ENCODE measurements at regions not wholly inside any gene's neighbourhood (a gene's known extent, or its start where the extent isn't known, plus 50 kb on each side); places are given as distances from the start of the nearest gene placed in this dataset.
A peak's percentile ranks its signal among the peaks of the same experiment; 100 is the strongest.
"Not testable (repeated sequence)": the region's sequence is repeated elsewhere in the genome, so short reads cannot be mapped to it uniquely, and the experiment has no call there.

DNA sequence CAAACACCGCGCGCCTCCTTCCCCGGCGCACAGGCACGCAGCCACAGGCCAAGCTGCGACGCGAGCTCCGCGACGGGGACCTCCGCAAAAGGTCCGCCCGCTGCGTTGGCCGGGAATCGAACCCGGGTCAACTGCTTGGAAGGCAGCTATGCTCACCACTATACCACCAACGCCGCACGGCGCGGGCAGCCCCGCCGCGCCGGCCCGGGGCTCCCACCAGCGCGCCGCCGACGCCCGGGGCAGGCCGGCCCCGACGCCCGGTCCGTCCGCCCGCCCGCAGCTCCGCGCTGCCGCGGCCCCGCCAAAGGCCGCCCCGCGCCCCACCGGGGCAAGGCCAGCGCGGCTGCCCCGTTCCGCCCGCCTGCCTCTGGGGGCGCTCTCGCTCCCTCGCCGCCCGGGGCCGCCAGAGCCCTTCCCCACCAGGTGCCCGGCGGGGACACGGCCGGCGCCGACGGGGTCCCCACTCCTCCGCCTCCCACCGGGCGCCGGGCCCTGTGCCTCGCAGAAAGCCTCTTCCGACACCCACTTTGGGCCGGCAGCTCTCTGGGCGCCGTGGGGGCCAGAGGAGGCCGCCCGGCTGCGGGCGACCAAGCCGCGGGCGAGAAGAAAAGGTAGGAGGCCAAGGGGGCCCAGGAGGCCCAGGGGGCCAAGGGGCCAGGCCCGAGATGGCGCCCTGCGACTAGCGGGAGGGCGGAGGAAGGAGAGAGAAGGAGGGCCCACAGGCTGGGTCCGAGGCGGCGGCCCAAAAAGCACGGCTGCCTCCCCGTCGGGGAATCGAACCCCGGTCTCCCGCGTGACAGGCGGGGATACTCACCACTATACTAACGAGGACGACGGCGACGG, 50.2 kb upstream of the FCGR2A start:
- not testable (repeated sequence) for DNase-seq (ENCODE audit: low read depth); H3K4me3 ChIP-seq (replicated peaks; ENCODE audit: low read depth, low read length)

- not testable (repeated sequence) for H3K4me3 ChIP-seq (replicated peaks; ENCODE audit: low read depth, low read length); DNase-seq (ENCODE audit: low read depth)
These were observed 51.0 kb upstream of the FCGR2A start for GRCh38 chr1:161453950-161454864.

GRCh38 chr1:161451698-161452348, 53.4 kb upstream of the FCGR2A start:
- H3K4me3 ChIP-seq (replicated peaks; ENCODE audit: low read depth, low read length); DNase-seq (ENCODE audit: low read depth): not testable (repeated sequence)

GRCh38 chr1:161447760-161448332, 57.4 kb upstream of the FCGR2A start:
- not testable (repeated sequence) for H3K4me3 ChIP-seq (replicated peaks; ENCODE audit: low read depth, low read length)

GRCh38 chr1:161447040-161447759, 58.1 kb upstream of the FCGR2A start:
- DNase-seq (ENCODE audit: low read depth); H3K4me3 ChIP-seq (replicated peaks; ENCODE audit: low read depth, low read length): not testable (repeated sequence)

More at GRCh38 chr1:161447760-161448332, 57.4 kb upstream of the FCGR2A start:
- not testable (repeated sequence) for DNase-seq (ENCODE audit: low read depth)

DNA sequence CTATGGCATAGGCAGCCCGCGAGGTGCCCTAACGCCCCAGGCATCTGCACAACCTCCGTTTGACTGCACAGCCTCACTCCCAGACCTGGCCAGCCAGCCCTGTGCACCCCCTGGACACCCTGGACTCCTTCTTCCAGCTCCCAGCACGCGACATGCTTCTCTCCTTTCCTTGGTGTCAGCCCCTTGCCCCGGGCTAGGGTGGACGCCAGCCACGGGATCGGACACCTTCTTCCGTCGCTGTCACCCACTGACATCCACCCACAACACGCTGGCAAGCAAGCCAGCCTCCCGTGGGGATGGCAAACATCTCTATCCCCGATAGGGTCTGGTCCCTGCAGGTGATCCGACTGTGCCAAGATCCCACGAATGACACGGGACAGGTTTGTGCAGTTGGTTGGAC, 60.5 kb upstream of the FCGR2A start:
- DNase-seq (ENCODE audit: low read depth); H3K4me3 ChIP-seq (replicated peaks; ENCODE audit: low read depth, low read length): not testable (repeated sequence)

DNA sequence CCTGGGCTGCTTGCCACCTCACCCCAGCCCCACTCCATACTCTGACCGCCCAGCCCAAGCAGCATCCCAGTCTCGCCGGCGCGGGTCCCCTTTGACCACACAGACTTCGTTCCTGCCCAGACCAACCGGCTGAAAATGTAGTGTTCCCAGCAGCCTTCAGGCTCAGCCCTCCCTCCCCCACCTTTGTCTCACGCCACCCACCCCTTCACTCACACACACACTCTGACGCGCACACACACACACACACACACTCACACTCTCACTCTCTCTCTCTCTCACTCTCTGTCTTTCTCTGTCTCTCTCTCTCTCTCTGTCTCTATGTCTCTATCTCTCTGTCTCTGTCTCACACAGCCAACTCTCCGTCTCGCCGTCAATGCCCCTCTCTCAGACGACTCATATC, 61.0 kb upstream of the FCGR2A start:
- not testable (repeated sequence) for H3K4me3 ChIP-seq (replicated peaks; ENCODE audit: low read depth, low read length); DNase-seq (ENCODE audit: low read depth)

GRCh38 chr1:161440312-161440894, 64.9 kb upstream of the FCGR2A start:
- H3K4me3 ChIP-seq (replicated peaks; ENCODE audit: low read depth, low read length), result peak overlapping the region; percentile 43
- TF ChIP-seq CTCF (IDR thresholded peaks at IDR 0.05; ENCODE audit: low read length, missing control alignments), result peak; percentile 31
- peak; percentile 38 for DNase-seq (ENCODE audit: low read depth)

GRCh38 chr1:161439280-161440232, 65.7 kb upstream of the FCGR2A start:
- DNase-seq (ENCODE audit: low read depth), result no peak
- no peak for TF ChIP-seq CTCF (IDR thresholded peaks at IDR 0.05; ENCODE audit: low read length, missing control alignments)
- H3K4me3 ChIP-seq (replicated peaks; ENCODE audit: low read depth, low read length), result no peak overlapping the region

- DNase-seq (ENCODE audit: low read depth); H3K4me3 ChIP-seq (replicated peaks; ENCODE audit: low read depth, low read length): not testable (repeated sequence)
These were observed 65.5 kb upstream of the CFAP126 start for GRCh38 chr1:161433191-161433590.
